HEK293T (cell line): ENCODE measurements at regions not wholly inside any gene's neighbourhood (a gene's known extent, or its start where the extent isn't known, plus 50 kb on each side); places are given as distances from the start of the nearest gene placed in this dataset.

Experiments used
- CTCF ChIA-PET: fragments of 350-600 bp; formaldehyde crosslinking; extraction: SDS; loops from one replicate; lab custom pipeline; 2021; ENCODE audit warnings: antibody characterized with exemption, inconsistent platforms; lab: Yijun Ruan, JAX
- POLR2A ChIA-PET: fragments of 350-600 bp; formaldehyde crosslinking; extraction: SDS; loops from one replicate; lab custom pipeline; 2020; ENCODE audit warnings: antibody characterized with exemption, inconsistent platforms; lab: Yijun Ruan, JAX
- DNase-seq: peaks from one replicate; pipeline ENCODE4 v3.0.0; 2012; ENCODE audit warnings: mixed read lengths; ENCODE audit errors: extremely low spot score
- ARNT ChIP-seq: fragments of 450-650 bp; IDR thresholded peaks from 2 replicates; pipeline ENCODE4 v1.6.1; 2017; ENCODE audit warnings: mild to moderate bottlenecking
- BHLHE40 ChIP-seq: fragments of 450-650 bp; IDR thresholded peaks from 2 replicates; pipeline ENCODE4 v1.6.1; 2016; ENCODE audit warnings: mild to moderate bottlenecking, moderate library complexity, borderline replicate concordance
- CTBP1 ChIP-seq: fragments of 450-650 bp; IDR thresholded peaks from 2 replicates; pipeline ENCODE4 v1.6.1; 2016; ENCODE audit warnings: borderline replicate concordance
- ELF4 ChIP-seq: fragments of 450-650 bp; IDR thresholded peaks from 2 replicates; pipeline ENCODE4 v1.6.1; 2017; ENCODE audit warnings: antibody characterized with exemption
- FOXA1 ChIP-seq: fragments of 450-650 bp; IDR thresholded peaks from 2 replicates; pipeline ENCODE4 v1.6.1; 2016; ENCODE audit warnings: mild to moderate bottlenecking
- FOXK2 ChIP-seq: fragments of 450-650 bp; IDR thresholded peaks from 2 replicates; pipeline ENCODE4 v1.6.1; 2016; ENCODE audit warnings: mild to moderate bottlenecking
- FOXM1 ChIP-seq: fragments of 450-650 bp; IDR thresholded peaks from 2 replicates; pipeline ENCODE4 v1.6.1; 2017; ENCODE audit warnings: mild to moderate bottlenecking, borderline replicate concordance
- HDGF ChIP-seq: fragments of 450-650 bp; IDR thresholded peaks from 2 replicates; pipeline ENCODE4 v1.6.1; 2017; ENCODE audit warnings: antibody characterized with exemption, borderline replicate concordance
- L3MBTL2 ChIP-seq: fragments of 450-650 bp; conservative IDR thresholded peaks from 2 replicates; pipeline ENCODE4 v1.6.1; 2016; ENCODE audit warnings: mild to moderate bottlenecking
- LEF1 ChIP-seq: fragments of 450-650 bp; IDR thresholded peaks from 2 replicates; pipeline ENCODE4 v1.6.1; 2017; ENCODE audit warnings: mild to moderate bottlenecking, borderline replicate concordance
- NFRKB ChIP-seq: fragments of 450-650 bp; IDR thresholded peaks from 2 replicates; pipeline ENCODE4 v1.6.1; 2016; ENCODE audit warnings: mild to moderate bottlenecking, moderate library complexity
- PKNOX1 ChIP-seq: fragments of 450-650 bp; IDR thresholded peaks from 2 replicates; pipeline ENCODE4 v1.6.1; 2016
- SP1 ChIP-seq: fragments of 450-650 bp; IDR thresholded peaks from 2 replicates; pipeline ENCODE4 v1.6.1; 2017
- SUZ12 ChIP-seq: fragments of 450-650 bp; IDR thresholded peaks from 2 replicates; pipeline ENCODE4 v1.6.1; 2016; ENCODE audit warnings: mild to moderate bottlenecking
- TARDBP ChIP-seq: fragments of 450-650 bp; IDR thresholded peaks from 2 replicates; pipeline ENCODE4 v1.6.1; 2016
- ZNF384 ChIP-seq: fragments of 450-650 bp; IDR thresholded peaks from 2 replicates; pipeline ENCODE4 v1.6.1; 2016

- DNase-seq, result no peak
- ChIA-PET CTCF (no interaction called here), POLR2A (no interaction called here)
- TF ChIP-seq FOXK2 (no peak), BHLHE40 (no peak), SUZ12 (no peak), HDGF (no peak), FOXM1 (no peak), FOXA1 (no peak), CTBP1 (no peak), SP1 (no peak), LEF1 (no peak), L3MBTL2 (no peak), ZNF384 (no peak)
Observed at GRCh38 chr4:18366892-18367291, 345.3 kb upstream of the LCORL start.

- DNase-seq, result no peak
- CTCF ChIA-PET, result no interaction called here
- no peak for TF ChIP-seq BHLHE40
- no peak for TF ChIP-seq SP1
- no peak for TF ChIP-seq FOXM1
- no peak for TF ChIP-seq ZNF384
- TF ChIP-seq ARNT, result no peak
- no peak for TF ChIP-seq NFRKB
- TF ChIP-seq FOXA1, result no peak
- TF ChIP-seq SUZ12, result no peak
- no peak for TF ChIP-seq LEF1
- TF ChIP-seq PKNOX1, result no peak
- no peak for TF ChIP-seq L3MBTL2
- TF ChIP-seq HDGF, result no peak
- TF ChIP-seq TARDBP, result no peak
- no peak for TF ChIP-seq ELF4
- no peak for TF ChIP-seq FOXK2
- no peak for TF ChIP-seq CTBP1
- POLR2A ChIA-PET, result no interaction called here
Observed at GRCh38 chr4:18366136-18366535, 344.6 kb upstream of the LCORL start.

GRCh38 chr4:18343581-18343980 lies 322.0 kb upstream of the LCORL start:
- CTCF ChIA-PET, result no interaction called here

DNA sequence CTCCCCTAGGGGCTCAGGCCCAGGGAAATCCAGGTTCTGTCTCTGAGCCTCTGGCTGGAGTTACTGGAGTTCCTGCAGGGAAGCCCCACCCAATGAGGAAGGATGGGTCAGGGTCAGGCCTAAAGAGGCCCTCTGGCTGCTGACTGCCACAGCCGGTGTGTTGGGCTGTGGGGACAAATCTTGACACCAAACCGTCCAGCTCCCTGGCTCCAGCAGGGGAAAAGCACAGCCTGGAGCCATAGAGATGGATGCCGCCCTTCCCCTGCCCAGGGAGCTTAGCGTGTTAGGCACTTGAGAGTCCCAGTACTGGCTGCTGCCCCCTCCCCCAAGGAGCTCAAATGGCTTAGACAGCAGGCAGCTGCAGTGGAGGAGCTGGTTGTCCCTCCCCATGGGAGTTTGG lies 321.3 kb upstream of the LCORL start:
- POLR2A ChIA-PET, result no interaction called here
- CTCF ChIA-PET, result no interaction called here
- DNase-seq, result no peak
- no peak for TF ChIP-seq FOXA1
- no peak for TF ChIP-seq LEF1
- no peak for TF ChIP-seq L3MBTL2
- no peak for TF ChIP-seq PKNOX1
- TF ChIP-seq TARDBP, result no peak
- TF ChIP-seq HDGF, result no peak
- no peak for TF ChIP-seq ZNF384
- no peak for TF ChIP-seq SUZ12
- TF ChIP-seq BHLHE40, result no peak
- no peak for TF ChIP-seq FOXM1
- TF ChIP-seq SP1, result no peak
- no peak for TF ChIP-seq ELF4
- no peak for TF ChIP-seq NFRKB
- TF ChIP-seq ARNT, result no peak
- no peak for TF ChIP-seq FOXK2
- TF ChIP-seq CTBP1, result no peak

More at GRCh38 chr4:18343581-18343980, 322.0 kb upstream of the LCORL start:
- POLR2A ChIA-PET, result no interaction called here
- no peak for DNase-seq
- TF ChIP-seq HDGF (no peak), LEF1 (no peak), NFRKB (no peak), ELF4 (no peak), FOXK2 (no peak), ARNT (no peak), SP1 (no peak), PKNOX1 (no peak), BHLHE40 (no peak), SUZ12 (no peak)

- no peak for DNase-seq
- POLR2A ChIA-PET, result no interaction called here
- CTCF ChIA-PET, result no interaction called here
- TF ChIP-seq ZNF384, result no peak
- TF ChIP-seq CTBP1, result no peak
- no peak for TF ChIP-seq FOXA1
- TF ChIP-seq PKNOX1, result no peak
- no peak for TF ChIP-seq BHLHE40
Observed at GRCh38 chr4:18321956-18322530, 300.5 kb upstream of the LCORL start.

DNA sequence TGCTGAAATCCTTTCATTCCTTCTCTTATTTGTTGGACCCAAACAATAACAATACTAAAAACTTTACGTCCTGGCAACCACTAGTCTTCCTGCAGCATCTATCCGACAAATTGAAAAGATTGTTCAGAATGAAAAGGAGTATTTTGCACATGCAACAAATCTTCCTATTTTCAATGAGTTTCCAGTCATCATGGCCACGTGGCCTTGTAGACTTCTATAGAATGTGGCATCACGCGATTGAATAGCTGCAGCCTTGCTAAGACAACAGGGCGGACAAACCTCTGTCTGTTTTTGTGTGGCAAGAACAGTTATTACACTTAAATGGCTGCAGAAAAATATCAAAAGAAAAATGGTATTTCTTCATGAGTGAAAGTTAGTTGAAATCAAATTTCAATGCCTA lies 297.9 kb upstream of the LCORL start:
- DNase-seq, result no peak
- TF ChIP-seq FOXK2 (no peak), NFRKB (no peak), ARNT (no peak), FOXA1 (no peak), ZNF384 (no peak), L3MBTL2 (no peak), ELF4 (no peak), FOXM1 (no peak), BHLHE40 (no peak), SP1 (no peak), HDGF (no peak), CTBP1 (no peak), PKNOX1 (no peak), SUZ12 (no peak), TARDBP (no peak), LEF1 (no peak)
- CTCF ChIA-PET, result no interaction called here
- POLR2A ChIA-PET, result no interaction called here
